Transverse colon (tissue), 4 donors: ENCODE measurements at regions not wholly inside any gene's neighbourhood (a gene's known extent, or its start where the extent isn't known, plus 50 kb on each side); places are given as distances from the start of the nearest gene placed in this dataset.

Experiments
- DNase-seq: peaks from one replicate; pipeline ENCODE4 v3.0.0-alpha.2; 2019
- H3K27ac ChIP-seq, 4 donors: fragments of 200-600 bp; sonication (generic); 2 replicates each; pipeline ENCODE4 v1.5.1; 2016 to 2018; ENCODE audit warnings: inconsistent platforms in 4 of 4
- H3K27me3 ChIP-seq: fragments of 200-600 bp; sonication (generic); 2 replicates; pipeline ENCODE4 v1.5.1; 2017; ENCODE audit warnings: inconsistent platforms
- H3K36me3 ChIP-seq, 4 donors: fragments of 200-600 bp; sonication (generic); 2 replicates each; pipeline ENCODE4 v1.5.1; 2017 to 2019; ENCODE audit warnings: inconsistent platforms in 4 of 4
- H3K4me1 ChIP-seq, 4 donors: fragments of 200-600 bp; sonication (generic); 2 replicates each; pipeline ENCODE4 v1.5.1; 2017 to 2020; ENCODE audit warnings: inconsistent platforms in 4 of 4
- H3K4me3 ChIP-seq, 4 donors: fragments of 200-600 bp; sonication (generic); 1 replicate in 1 of 4; 2 replicates in 3 of 4; pipeline versions ENCODE4 v1.5.1 to v1.6.1; 2017 to 2019; ENCODE audit warnings: inconsistent platforms in 4 of 4
- H3K9me3 ChIP-seq, 2 donors: fragments of 200-600 bp; sonication (generic); 2 replicates each; pipeline ENCODE4 v1.5.1; 2017 to 2019; ENCODE audit warnings: inconsistent platforms in 2 of 2
- EP300 ChIP-seq: sonication (generic); formaldehyde crosslinking; IDR thresholded peaks from one replicate; pipeline ENCODE4 v1.6.1; 2017; ENCODE audit warnings: antibody characterized with exemption, low read depth
- POLR2A ChIP-seq: fragments of 450-650 bp; IDR thresholded peaks from one replicate; pipeline ENCODE4 v1.6.1; 2016; ENCODE audit warnings: antibody characterized with exemption, mild to moderate bottlenecking, moderate library complexity
- POLR2AphosphoS5 ChIP-seq, 3 donors: sonication (generic); formaldehyde crosslinking; IDR thresholded peaks; one replicate each; pipeline ENCODE4 v1.6.1; 2016; ENCODE audit warnings: antibody characterized with exemption in 3 of 3
- WGBS, 2 donors: methylation state at CpG; one replicate each; pipeline ENCODE4 v1.1.5; 2018; ENCODE audit warnings: low coverage in 1 of 2; 5-methylcytosine and 5-hydroxymethylcytosine counted together
- in situ Hi-C, 4 donors: fragments of 200-750 bp; cut with MboI; loops; one replicate each; pipeline versions ENCODE4 v1.15.0 to v1.15.1; 2017; ENCODE audit warnings: low sequenced_read_pairs in 3 of 4, low pct_ligation_motif_present in 1 of 4, low pct_unique_long_range_greater_than_20kb in 1 of 4
- intact Hi-C: fragments of 100-400 bp; cut with DNase I; formaldehyde crosslinking; loops from one replicate; pipeline ENCODE4 v1.15.1; 2023; ENCODE audit warnings: low total_unique reads
- TF ChIP-seq, protein P1 (sequence below), 5 experiments: fragments of 200-600 bp in 3 of 5; fragments of 450-650 bp in 2 of 5; sonication (generic) in 3 of 5; IDR thresholded peaks; 1 replicate in 2 of 5; 2 replicates in 3 of 5; pipeline ENCODE4 v1.5.1; 2016 to 2017; ENCODE audit warnings: antibody characterized with exemption in 5 of 5, inconsistent platforms in 3 of 5, mild to moderate bottlenecking in 2 of 5, moderate library complexity in 1 of 5

- Histone ChIP-seq H3K27ac (no peak overlapping the region), H3K36me3 (no peaks in the 10 kb centered on the region), H3K4me3 (no peak overlapping the region), H3K27me3 (no peaks in the 10 kb centered on the region), H3K9me3 (peaks cover 0 to 4% of the 10 kb centered on the region in 2 donors), H3K4me1 (no peaks in the 10 kb centered on the region)
- intact Hi-C loops, result no loop called here
- no peak for DNase-seq
- in situ Hi-C loops, result no loop called here
- WGBS, 2 donors, result 43 to 70% methylated on average over 1 to 3 of the region's 3 CpGs
- TF ChIP-seq POLR2AphosphoS5 (IDR thresholded peaks at IDR 0.05), result no peak
- TF ChIP-seq, protein P1, sequence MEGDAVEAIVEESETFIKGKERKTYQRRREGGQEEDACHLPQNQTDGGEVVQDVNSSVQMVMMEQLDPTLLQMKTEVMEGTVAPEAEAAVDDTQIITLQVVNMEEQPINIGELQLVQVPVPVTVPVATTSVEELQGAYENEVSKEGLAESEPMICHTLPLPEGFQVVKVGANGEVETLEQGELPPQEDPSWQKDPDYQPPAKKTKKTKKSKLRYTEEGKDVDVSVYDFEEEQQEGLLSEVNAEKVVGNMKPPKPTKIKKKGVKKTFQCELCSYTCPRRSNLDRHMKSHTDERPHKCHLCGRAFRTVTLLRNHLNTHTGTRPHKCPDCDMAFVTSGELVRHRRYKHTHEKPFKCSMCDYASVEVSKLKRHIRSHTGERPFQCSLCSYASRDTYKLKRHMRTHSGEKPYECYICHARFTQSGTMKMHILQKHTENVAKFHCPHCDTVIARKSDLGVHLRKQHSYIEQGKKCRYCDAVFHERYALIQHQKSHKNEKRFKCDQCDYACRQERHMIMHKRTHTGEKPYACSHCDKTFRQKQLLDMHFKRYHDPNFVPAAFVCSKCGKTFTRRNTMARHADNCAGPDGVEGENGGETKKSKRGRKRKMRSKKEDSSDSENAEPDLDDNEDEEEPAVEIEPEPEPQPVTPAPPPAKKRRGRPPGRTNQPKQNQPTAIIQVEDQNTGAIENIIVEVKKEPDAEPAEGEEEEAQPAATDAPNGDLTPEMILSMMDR (IDR thresholded peaks at IDR 0.05), result no peak
Observed at GRCh38 chr1:164256456-164256855, 302.5 kb upstream of the PBX1 start.

DNA sequence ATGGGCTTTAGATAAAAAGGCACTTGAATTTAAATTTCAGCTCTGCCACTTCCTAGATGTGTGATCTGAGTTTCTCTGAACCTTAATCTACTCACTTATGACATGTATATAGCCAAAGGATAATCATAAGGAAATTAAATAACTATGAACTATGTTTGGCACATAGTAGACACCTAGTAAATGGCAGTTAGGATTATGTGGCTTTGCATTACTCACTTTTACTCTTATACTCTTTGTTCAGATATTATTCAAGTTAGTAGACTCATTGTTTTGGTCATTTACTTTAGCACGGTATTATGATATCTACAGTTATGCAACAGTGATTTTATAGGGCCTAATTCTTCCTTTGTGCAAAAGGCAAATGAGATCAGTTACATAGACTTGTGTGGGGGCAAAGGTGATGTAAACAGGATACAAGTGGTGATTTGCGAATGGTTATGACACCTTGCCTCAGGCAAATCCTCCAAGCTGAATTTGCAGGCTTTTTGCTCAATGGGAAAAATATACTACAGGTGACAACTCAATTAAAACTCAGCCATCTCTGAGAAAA is 297.2 kb upstream of the PBX1 start:
- H3K9me3 ChIP-seq, result no peaks in the 10 kb centered on the region
- no peak overlapping the region for H3K4me3 ChIP-seq

GRCh38 chr1:164263540-164263939 is 295.4 kb upstream of the PBX1 start:
- no peaks in the 10 kb centered on the region for H3K36me3 ChIP-seq
- intact Hi-C loops, result no loop called here
- H3K9me3 ChIP-seq, result no peaks in the 10 kb centered on the region
- TF ChIP-seq EP300 (no peak), POLR2AphosphoS5 (IDR thresholded peaks at IDR 0.05) (no peak), POLR2A (no peak)
- TF ChIP-seq, protein P1 (IDR thresholded peaks at IDR 0.05), result no peak
- peaks cover 0 to 6% (median 0%) of the 10 kb centered on the region in 4 donors for H3K4me1 ChIP-seq
- no peak overlapping the region for H3K27ac ChIP-seq
- no peak for DNase-seq
- no peaks in the 10 kb centered on the region for H3K27me3 ChIP-seq
- in situ Hi-C loops, result no loop called here
- no peak overlapping the region for H3K4me3 ChIP-seq
- WGBS, 2 donors, result 71 to 92% methylated on average over 2 to 3 of the region's 3 CpGs

More for the DNA sequence above, 297.2 kb upstream of the PBX1 start:
- Histone ChIP-seq H3K27ac (peak overlapping the region in 1 of 4 donors; percentile 32), H3K4me1 (peaks cover 0 to 6% (median 0%) of the 10 kb centered on the region in 4 donors), H3K27me3 (no peaks in the 10 kb centered on the region), H3K36me3 (no peaks in the 10 kb centered on the region)
- DNase-seq, result peak; percentile 11
- intact Hi-C loops (no loop called here), in situ Hi-C loops (no loop called here)
- WGBS, 2 donors, result 36 to 41% methylated on average over 2 of the region's 2 CpGs
- TF ChIP-seq, protein P1 (IDR thresholded peaks at IDR 0.05), result no peak
- TF ChIP-seq EP300 (no peak), POLR2A (no peak), POLR2AphosphoS5 (IDR thresholded peaks at IDR 0.05) (peak in 1 of 3 donors; percentile 70)

GRCh38 chr1:164265232-164265631 is 293.8 kb upstream of the PBX1 start:
- intact Hi-C loops, result no loop called here
- DNase-seq, result no peak
- TF ChIP-seq EP300, result no peak
- in situ Hi-C loops, result no loop called here
- Histone ChIP-seq H3K36me3 (no peaks in the 10 kb centered on the region), H3K27me3 (no peaks in the 10 kb centered on the region), H3K27ac (no peak overlapping the region), H3K9me3 (no peaks in the 10 kb centered on the region), H3K4me3 (no peak overlapping the region), H3K4me1 (peaks cover 0 to 6% (median 0%) of the 10 kb centered on the region in 4 donors)
- 56% methylated on average over 1 to 2 of the region's 2 CpGs for WGBS, 2 donors

DNA sequence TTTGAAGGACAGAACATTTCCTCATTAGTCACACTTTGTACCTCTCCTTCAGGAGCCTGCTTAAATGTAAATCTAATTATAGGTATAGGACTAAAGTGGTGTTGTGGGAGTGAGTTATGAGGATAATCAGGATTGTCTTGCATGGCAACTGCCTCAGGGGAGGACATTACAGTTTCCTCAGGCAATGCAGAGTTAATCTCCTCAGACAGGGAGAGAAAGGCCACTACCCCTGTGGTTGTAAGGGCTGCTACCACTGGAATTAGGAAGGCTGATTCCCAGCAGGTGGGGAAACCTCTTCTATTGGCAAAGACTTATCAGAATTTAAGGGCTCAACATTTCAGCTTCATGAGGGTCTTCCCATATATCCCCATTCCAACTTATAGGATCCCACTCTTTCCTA is 286.8 kb upstream of the PBX1 start:
- Histone ChIP-seq H3K4me1 (no peaks in the 10 kb centered on the region), H3K9me3 (no peaks in the 10 kb centered on the region), H3K36me3 (no peaks in the 10 kb centered on the region), H3K27me3 (no peaks in the 10 kb centered on the region), H3K27ac (no peak overlapping the region), H3K4me3 (no peak overlapping the region)
- TF ChIP-seq, protein P1 (IDR thresholded peaks at IDR 0.05), result no peak
- no peak for TF ChIP-seq EP300
- TF ChIP-seq POLR2A, result no peak
- TF ChIP-seq POLR2AphosphoS5 (IDR thresholded peaks at IDR 0.05), result no peak
- intact Hi-C loops (no loop called here), in situ Hi-C loops (no loop called here)
- no peak for DNase-seq
